Thoracic aorta (tissue), 2 donors: ENCODE measurements at regions not wholly inside any gene's neighbourhood (a gene's known extent, or its start where the extent isn't known, plus 50 kb on each side); places are given as distances from the start of the nearest gene placed in this dataset.

Experiments used
- ATAC-seq: fragments of 150-250 bp; one replicate; pipeline ENCODE4 v1.8.0; 2017; ENCODE audit warnings: low read depth; ENCODE audit not compliant: insufficient number of reproducible peaks, low FRiP score
- DNase-seq: peaks from one replicate; pipeline ENCODE4 v3.0.0-alpha.2; 2020; ENCODE audit warnings: low spot score
- H3K27ac ChIP-seq, 2 donors: fragments of 200-600 bp; sonication (generic); 1 replicate in 1 of 2; 2 replicates in 1 of 2; pipeline ENCODE4 v1.5.1; 2016; ENCODE audit warnings: mild to moderate bottlenecking in 2 of 2, moderate library complexity in 2 of 2
- H3K27me3 ChIP-seq: fragments of 200-600 bp; sonication (generic); replicated peaks from 2 replicates; pipeline ENCODE4 v1.6.0; 2016; ENCODE audit warnings: mild to moderate bottlenecking; ENCODE audit not compliant: insufficient read depth
- H3K36me3 ChIP-seq: fragments of 200-600 bp; sonication (generic); one replicate; pipeline ENCODE4 v1.5.1; 2016
- H3K4me1 ChIP-seq, 2 donors: fragments of 200-600 bp; sonication (generic); 1 replicate in 1 of 2; 2 replicates in 1 of 2; pipeline versions ENCODE4 v1.5.1 to v1.6.0; 2016; ENCODE audit warnings: low read depth in 2 of 2, mild to moderate bottlenecking in 1 of 2; ENCODE audit not compliant: control insufficient read depth in 1 of 2
- H3K4me3 ChIP-seq: fragments of 200-600 bp; sonication (generic); 2 replicates; pipeline ENCODE4 v1.5.1; 2016; ENCODE audit warnings: mild to moderate bottlenecking
- H3K9me3 ChIP-seq: fragments of 200-600 bp; sonication (generic); 2 replicates; pipeline ENCODE4 v1.5.1; 2016
- CTCF ChIP-seq: fragments of 200-600 bp; sonication (generic); IDR thresholded peaks from one replicate; pipeline ENCODE4 v1.5.1; 2019; ENCODE audit warnings: antibody characterized with exemption

- H3K27ac ChIP-seq = no peak overlapping the region
- no peaks in the 10 kb centered on the region for H3K4me1 ChIP-seq
- no peaks in the 10 kb centered on the region for H3K9me3 ChIP-seq
- H3K4me3 ChIP-seq = no peak overlapping the region
- TF ChIP-seq CTCF = no peak
- H3K36me3 ChIP-seq = no peaks in the 10 kb centered on the region
- DNase-seq (no peak), ATAC-seq (no peak)
- H3K27me3 ChIP-seq = no peaks in the 10 kb centered on the region
Measured at GRCh38 chr15:23998056-23998455, 311.0 kb upstream of the NDN start.

DNA sequence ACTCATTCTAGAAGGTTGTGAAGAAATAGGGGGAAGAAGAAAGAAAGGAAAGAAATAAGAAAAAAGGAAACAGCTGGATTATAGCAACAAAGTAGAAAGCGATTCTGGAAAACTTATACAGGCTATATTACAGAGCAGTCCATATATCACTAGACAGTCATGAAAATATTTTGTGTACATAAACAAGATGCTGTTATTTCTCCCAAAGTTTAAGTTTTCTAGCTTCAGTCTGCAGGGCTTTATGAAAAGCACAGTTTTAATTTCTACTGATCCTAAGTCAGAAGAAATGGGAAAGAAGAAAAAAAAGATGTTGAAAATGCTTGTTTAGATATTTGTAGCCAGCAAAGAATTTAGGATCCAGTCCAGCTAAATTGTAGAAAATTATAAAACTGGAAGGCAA, 321.4 kb upstream of the NDN start:
- Histone ChIP-seq H3K4me1 (no peaks in the 10 kb centered on the region), H3K27me3 (no peaks in the 10 kb centered on the region), H3K4me3 (no peak overlapping the region), H3K9me3 (no peaks in the 10 kb centered on the region), H3K27ac (no peak overlapping the region), H3K36me3 (no peaks in the 10 kb centered on the region)
- ATAC-seq = no peak
- TF ChIP-seq CTCF = no peak
- DNase-seq = no peak

DNA sequence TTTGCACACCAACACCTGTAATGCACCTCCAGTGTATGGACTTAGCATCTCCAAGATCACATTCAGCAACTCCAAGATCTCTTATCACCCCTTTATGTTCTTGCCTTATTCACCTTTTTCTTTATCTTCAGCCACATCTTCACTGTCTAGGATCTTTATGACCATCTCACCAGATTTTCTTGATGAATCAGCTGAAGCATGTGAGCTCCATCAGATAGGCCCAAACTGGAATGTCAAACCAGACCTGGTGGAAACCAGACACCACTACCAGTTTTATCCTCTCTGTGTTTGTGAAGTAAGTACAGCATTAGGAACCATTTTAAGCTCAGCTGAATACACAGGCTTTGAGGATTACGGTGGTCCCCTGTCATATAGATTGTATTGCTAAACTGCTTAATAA, 330.4 kb upstream of the NDN start:
- no peak overlapping the region for H3K27ac ChIP-seq
- no peak for TF ChIP-seq CTCF
- H3K4me3 ChIP-seq = no peak overlapping the region
- no peaks in the 10 kb centered on the region for H3K27me3 ChIP-seq
- ATAC-seq (no peak), DNase-seq (no peak)
- H3K4me1 ChIP-seq = no peaks in the 10 kb centered on the region
- H3K9me3 ChIP-seq = no peaks in the 10 kb centered on the region
- no peaks in the 10 kb centered on the region for H3K36me3 ChIP-seq

DNA sequence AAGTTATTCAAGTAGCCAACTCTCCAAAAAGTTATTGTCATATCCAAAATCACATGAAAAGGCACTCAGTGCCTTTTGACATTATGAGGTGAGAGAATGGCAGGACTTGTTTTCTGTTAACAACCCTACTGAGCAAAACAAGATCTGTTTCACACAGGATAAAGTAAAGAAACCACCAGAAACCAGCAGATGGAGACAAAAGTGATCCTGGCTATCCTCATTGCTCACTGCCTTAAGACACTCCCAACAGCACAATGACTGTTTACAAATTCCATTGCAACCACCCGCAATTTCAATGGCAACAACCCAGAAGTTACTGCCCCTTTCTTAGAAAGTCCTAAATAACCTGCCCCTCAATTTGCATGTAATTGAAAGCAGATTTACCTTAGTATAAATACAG, 352.6 kb upstream of the NDN start:
- H3K4me3 ChIP-seq = no peak overlapping the region
- H3K4me1 ChIP-seq = no peaks in the 10 kb centered on the region
- H3K27ac ChIP-seq = no peak overlapping the region
- ATAC-seq = no peak
- no peak for TF ChIP-seq CTCF
- no peaks in the 10 kb centered on the region for H3K27me3 ChIP-seq
- DNase-seq = no peak
- no peaks in the 10 kb centered on the region for H3K36me3 ChIP-seq
- H3K9me3 ChIP-seq = peaks cover 7% of the 10 kb centered on the region

GRCh38 chr15:24054547-24055245, 367.6 kb upstream of the NDN start:
- no peaks in the 10 kb centered on the region for H3K4me1 ChIP-seq
- TF ChIP-seq CTCF = no peak
- H3K27me3 ChIP-seq = no peaks in the 10 kb centered on the region
- DNase-seq = no peak
- H3K4me3 ChIP-seq = no peak overlapping the region
- no peak overlapping the region for H3K27ac ChIP-seq
- H3K36me3 ChIP-seq = no peaks in the 10 kb centered on the region
- H3K9me3 ChIP-seq = no peaks in the 10 kb centered on the region
- ATAC-seq = no peak
